IMR-90 (cell line): ENCODE measurements at regions not wholly inside any gene's neighbourhood (a gene's known extent, or its start where the extent isn't known, plus 50 kb on each side); places are given as distances from the start of the nearest gene placed in this dataset.

Source experiments
- ATAC-seq: fragments of 200-7000 bp; cut with Tn5 transposase; 2 replicates; pipeline ENCODE4 v1.9.1; 2020; ENCODE audit warnings: low read depth, mild to moderate bottlenecking, moderate library complexity
- BruUV-seq: library from RNA; stranded (reverse); fragments of 400-500 nt; replicated peaks from 2 replicates; lab custom pipeline; 2021; lab: Mats Ljungman, UMichigan
- CTCF ChIA-PET: fragments of 300-600 bp; formaldehyde crosslinking; extraction: SDS; loops from one replicate; lab custom pipeline; 2021; ENCODE audit warnings: antibody characterized with exemption; lab: Yijun Ruan, JAX
- POLR2A ChIA-PET: fragments of 300-600 bp; sonication (Branson Sonifier 250); formaldehyde crosslinking; loops from one replicate; lab custom pipeline; 2022; ENCODE audit warnings: antibody characterized with exemption; ENCODE audit not compliant: unreplicated experiment; lab: Charles Lee
- DNase-seq: peaks from one replicate; pipeline ENCODE4 v3.0.0; 2013
- H2AFZ ChIP-seq: replicated peaks from 2 replicates; pipeline ENCODE3; 2013; ENCODE audit warnings: low read length, mild to moderate bottlenecking; ENCODE audit not compliant: poor library complexity
- H2AK5ac ChIP-seq: 2 replicates; pipeline ENCODE4 v1.6.1; 2013; ENCODE audit warnings: low read depth, low read length, inconsistent platforms
- H2AK9ac ChIP-seq: replicated peaks from 2 replicates; pipeline ENCODE3; 2013; ENCODE audit warnings: mild to moderate bottlenecking, low read depth, low read length, moderate library complexity; ENCODE audit not compliant: poor library complexity
- H2BK120ac ChIP-seq: 2 replicates; pipeline ENCODE4 v1.6.1; 2013; ENCODE audit warnings: low read depth, low read length, inconsistent platforms
- H2BK15ac ChIP-seq: 3 replicates; pipeline ENCODE4 v1.6.1; 2013; ENCODE audit warnings: low read depth, low read length, inconsistent platforms
- H2BK20ac ChIP-seq: 2 replicates; pipeline ENCODE4 v1.6.1; 2013; ENCODE audit warnings: low read depth, mild to moderate bottlenecking, inconsistent platforms, low read length, moderate library complexity
- H2BK5ac ChIP-seq: 2 replicates; pipeline ENCODE4 v1.6.1; 2013; ENCODE audit warnings: mild to moderate bottlenecking, low read depth, low read length, inconsistent platforms; ENCODE audit not compliant: poor library complexity, severe bottlenecking
- H3K14ac ChIP-seq: replicated peaks from 2 replicates; pipeline ENCODE4 v1.6.1; 2013; ENCODE audit warnings: low read depth, low read length, inconsistent platforms
- H3K18ac ChIP-seq: 2 replicates; pipeline ENCODE4 v1.6.1; 2013; ENCODE audit warnings: low read depth, low read length, control low read depth
- H3K23ac ChIP-seq: 2 replicates; pipeline ENCODE4 v1.6.1; 2013; ENCODE audit warnings: low read depth, low read length, inconsistent platforms
- H3K27ac ChIP-seq: 2 replicates; pipeline ENCODE4 v1.5.1; 2013; ENCODE audit warnings: mild to moderate bottlenecking, control low read depth, low read length; ENCODE audit not compliant: insufficient read depth
- H3K27me3 ChIP-seq: 2 replicates; pipeline ENCODE4 v1.6.1; 2013; ENCODE audit warnings: low read length; ENCODE audit not compliant: control insufficient read depth, insufficient read depth
- H3K36me3 ChIP-seq: 2 replicates; pipeline ENCODE4 v1.6.1; 2013; ENCODE audit warnings: low read length, mixed read lengths; ENCODE audit not compliant: control insufficient read depth, insufficient read depth
- H3K4ac ChIP-seq: 2 replicates; pipeline ENCODE4 v1.6.1; 2013; ENCODE audit warnings: low read depth, low read length, inconsistent platforms
- H3K4me1 ChIP-seq: 2 replicates; pipeline ENCODE4 v1.6.1; 2013; ENCODE audit warnings: low read length, mixed read lengths; ENCODE audit not compliant: control insufficient read depth, insufficient read depth
- H3K4me2 ChIP-seq: 2 replicates; pipeline ENCODE4 v1.6.1; 2013; ENCODE audit warnings: low read depth, mild to moderate bottlenecking, control low read depth, low read length, moderate library complexity
- H3K4me3 ChIP-seq: 2 replicates; pipeline ENCODE4 v1.5.1; 2013; ENCODE audit warnings: low read depth, mild to moderate bottlenecking, control low read depth, low read length, moderate library complexity; ENCODE audit not compliant: insufficient read depth
- H3K56ac ChIP-seq: 2 replicates; pipeline ENCODE4 v1.6.1; 2013; ENCODE audit warnings: low read length, inconsistent platforms; ENCODE audit not compliant: insufficient read depth; ENCODE audit errors: extremely low read depth
- H3K79me1 ChIP-seq, 2 experiments: 2 replicates each; pipeline ENCODE4 v1.6.1; 2013; ENCODE audit warnings: low read length in 2 of 2, inconsistent platforms in 1 of 2, low read depth in 1 of 2
- H3K9ac ChIP-seq: 2 replicates; pipeline ENCODE4 v1.6.1; 2013; ENCODE audit warnings: low read depth, low read length, control low read depth
- H3K9me1 ChIP-seq: 2 replicates; pipeline ENCODE4 v1.6.1; 2013; ENCODE audit warnings: low read length, inconsistent platforms; ENCODE audit not compliant: insufficient read depth
- H3K9me3 ChIP-seq: 2 replicates; pipeline ENCODE4 v1.6.1; 2013; ENCODE audit warnings: low read length; ENCODE audit not compliant: control insufficient read depth, insufficient read depth
- H4K20me1 ChIP-seq: 2 replicates; pipeline ENCODE4 v1.6.1; 2013; ENCODE audit warnings: low read length, inconsistent platforms; ENCODE audit not compliant: insufficient read depth
- H4K5ac ChIP-seq: 2 replicates; pipeline ENCODE4 v1.6.1; 2013; ENCODE audit warnings: mild to moderate bottlenecking, low read depth, low read length, control low read depth
- H4K8ac ChIP-seq, 2 experiments: 2 replicates each; pipeline ENCODE4 v1.6.1; 2013; ENCODE audit warnings: low read depth in 2 of 2, low read length in 2 of 2, control low read depth in 1 of 2, inconsistent platforms in 1 of 2
- H4K91ac ChIP-seq: 2 replicates; pipeline ENCODE4 v1.6.1; 2013; ENCODE audit warnings: low read depth, low read length, inconsistent platforms; ENCODE audit not compliant: insufficient read depth
- BHLHE40 ChIP-seq: fragments of 150-350 bp; IDR thresholded peaks from 2 replicates; pipeline ENCODE4 v1.6.1; 2016; ENCODE audit warnings: mild to moderate bottlenecking, low read depth, low read length
- CEBPB ChIP-seq: IDR thresholded peaks from 2 replicates; pipeline ENCODE4 v1.6.1; 2012; ENCODE audit warnings: low read depth, low read length, improper control_type of control experiment
- CHD1 ChIP-seq: IDR thresholded peaks from 2 replicates; pipeline ENCODE4 v1.6.1; 2012; ENCODE audit warnings: low read depth, low read length, improper control_type of control experiment
- ELK1 ChIP-seq: fragments of 150-350 bp; IDR thresholded peaks from 2 replicates; pipeline ENCODE4 v1.6.1; 2016; ENCODE audit warnings: low read depth, mild to moderate bottlenecking, low read length, moderate library complexity, borderline replicate concordance
- MAFK ChIP-seq: IDR thresholded peaks from 2 replicates; pipeline ENCODE4 v1.6.1; 2012; ENCODE audit warnings: low read depth, low read length, improper control_type of control experiment
- MAZ ChIP-seq: IDR thresholded peaks from 2 replicates; pipeline ENCODE4 v1.6.1; 2012; ENCODE audit warnings: low read depth, mild to moderate bottlenecking, low read length, improper control_type of control experiment, moderate library complexity, borderline replicate concordance
- MXI1 ChIP-seq: IDR thresholded peaks from 2 replicates; pipeline ENCODE4 v1.6.1; 2012; ENCODE audit warnings: low read depth, mild to moderate bottlenecking, low read length, moderate library complexity, borderline replicate concordance
- NFE2L2 ChIP-seq: fragments of 150-350 bp; IDR thresholded peaks from 2 replicates; pipeline ENCODE4 v1.6.1; 2016; ENCODE audit warnings: low read depth, mild to moderate bottlenecking, low read length
- POLR2A ChIP-seq: IDR thresholded peaks from 2 replicates; pipeline ENCODE4 v1.6.1; 2012; ENCODE audit warnings: mild to moderate bottlenecking, low read depth, low read length
- RCOR1 ChIP-seq: IDR thresholded peaks from 2 replicates; pipeline ENCODE4 v1.6.1; 2012; ENCODE audit warnings: mild to moderate bottlenecking, low read length, improper control_type of control experiment; ENCODE audit not compliant: insufficient replicate concordance
- RFX5 ChIP-seq: IDR thresholded peaks from 2 replicates; pipeline ENCODE4 v1.8.0; 2012; ENCODE audit warnings: low read depth, mild to moderate bottlenecking, low read length, moderate library complexity
- SMC3 ChIP-seq: fragments of 150-350 bp; IDR thresholded peaks from 2 replicates; pipeline ENCODE4 v1.6.1; 2016; ENCODE audit warnings: low read depth, mild to moderate bottlenecking, antibody characterized with exemption, low read length, moderate library complexity
- USF2 ChIP-seq: fragments of 150-350 bp; IDR thresholded peaks from 2 replicates; pipeline ENCODE4 v1.6.1; 2017; ENCODE audit warnings: mild to moderate bottlenecking, antibody characterized with exemption, low read length, low read depth
- WGBS, 2 experiments: methylation state at CpG; one replicate each; pipeline versions ENCODE4 v1.1.5 to v1.1.7; 2013; ENCODE audit warnings: missing lambda C conversion rate in 2 of 2; ENCODE audit not compliant: insufficient read length in 1 of 2; ENCODE audit errors: extremely low coverage in 2 of 2; 5-methylcytosine and 5-hydroxymethylcytosine counted together
- dilution Hi-C: fragments of 300-500 bp; cut with HindIII; formaldehyde crosslinking; loops from one replicate; pipeline ENCODE4 v1.14.3; 2018; ENCODE audit warnings: low sequenced_read_pairs; ENCODE audit not compliant: unreplicated experiment
- in situ Hi-C: fragments of 300-500 bp; cut with MboI; formaldehyde crosslinking; loops from 3 replicates; pipeline ENCODE4 v1.14.3; 2019; ENCODE audit warnings: low sequenced_read_pairs, inconsistent platforms, mixed read lengths
- intact Hi-C: fragments of 100-400 bp; cut with micrococcal nuclease; formaldehyde crosslinking; loops from 2 replicates; pipeline ENCODE4 v1.10.0; 2022
- TF ChIP-seq, protein P1 (sequence below): conservative IDR thresholded peaks from 2 replicates; pipeline ENCODE4 v1.5.1; 2012; ENCODE audit warnings: mild to moderate bottlenecking, low read depth, low read length, improper control_type of control experiment

DNA sequence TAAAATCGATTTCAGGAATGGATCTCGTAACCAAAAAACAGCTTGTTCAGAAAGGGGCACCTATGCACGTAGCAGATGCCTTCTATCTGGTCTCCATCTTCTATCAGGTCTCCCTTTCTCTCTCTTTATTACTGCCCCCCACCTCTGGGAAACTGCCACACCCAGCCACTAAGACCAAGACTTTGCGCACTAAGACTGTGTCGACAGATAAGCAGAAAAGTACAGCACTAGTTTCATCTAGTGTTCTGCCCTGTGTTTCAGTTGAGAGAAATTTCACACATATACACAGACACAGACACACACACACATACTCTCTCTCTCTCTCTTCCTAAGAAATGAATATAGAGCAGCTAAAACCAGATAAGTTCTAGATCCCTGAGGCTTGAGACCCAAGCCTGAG lies 210.1 kb upstream of the MAP3K1 start:
- no peak overlapping the region for H3K4ac ChIP-seq
- H2BK5ac ChIP-seq = no peak overlapping the region
- H2AK9ac ChIP-seq = no peak overlapping the region
- H3K9ac ChIP-seq = no peak overlapping the region
- no peak overlapping the region; the same call in 1 of the 2 replicates for H3K18ac ChIP-seq
- WGBS, 2 experiments = 95% methylated on average over 4 of the region's 5 CpGs; no CpG with 5 or more reads in 1 of the 2 experiments
- no peak for DNase-seq
- no peak overlapping the region for H2AFZ ChIP-seq
- peaks cover 4% of the 10 kb centered on the region; the same call in 1 of the 2 replicates for H3K27me3 ChIP-seq
- H3K27ac ChIP-seq = no peak overlapping the region
- H3K4me3 ChIP-seq = no peak overlapping the region
- no peak overlapping the region for H3K4me2 ChIP-seq
- ATAC-seq = no peak
- no peak overlapping the region for H3K14ac ChIP-seq
- TF ChIP-seq POLR2A (no peak), MXI1 (no peak), SMC3 (no peak), RCOR1 (no peak), MAZ (no peak), MAFK (no peak), NFE2L2 (no peak), RFX5 (no peak), USF2 (no peak), BHLHE40 (no peak), CHD1 (no peak), CEBPB (no peak), ELK1 (no peak)
- TF ChIP-seq, protein P1, sequence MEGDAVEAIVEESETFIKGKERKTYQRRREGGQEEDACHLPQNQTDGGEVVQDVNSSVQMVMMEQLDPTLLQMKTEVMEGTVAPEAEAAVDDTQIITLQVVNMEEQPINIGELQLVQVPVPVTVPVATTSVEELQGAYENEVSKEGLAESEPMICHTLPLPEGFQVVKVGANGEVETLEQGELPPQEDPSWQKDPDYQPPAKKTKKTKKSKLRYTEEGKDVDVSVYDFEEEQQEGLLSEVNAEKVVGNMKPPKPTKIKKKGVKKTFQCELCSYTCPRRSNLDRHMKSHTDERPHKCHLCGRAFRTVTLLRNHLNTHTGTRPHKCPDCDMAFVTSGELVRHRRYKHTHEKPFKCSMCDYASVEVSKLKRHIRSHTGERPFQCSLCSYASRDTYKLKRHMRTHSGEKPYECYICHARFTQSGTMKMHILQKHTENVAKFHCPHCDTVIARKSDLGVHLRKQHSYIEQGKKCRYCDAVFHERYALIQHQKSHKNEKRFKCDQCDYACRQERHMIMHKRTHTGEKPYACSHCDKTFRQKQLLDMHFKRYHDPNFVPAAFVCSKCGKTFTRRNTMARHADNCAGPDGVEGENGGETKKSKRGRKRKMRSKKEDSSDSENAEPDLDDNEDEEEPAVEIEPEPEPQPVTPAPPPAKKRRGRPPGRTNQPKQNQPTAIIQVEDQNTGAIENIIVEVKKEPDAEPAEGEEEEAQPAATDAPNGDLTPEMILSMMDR = no peak
- H3K4me1 ChIP-seq = peaks cover 15% of the 10 kb centered on the region
- H2BK20ac ChIP-seq = no peak overlapping the region
- no peaks in the 10 kb centered on the region for H3K79me1 ChIP-seq
- peak overlapping the region; percentile 60; the same call in 2 of the 3 replicates for H2BK15ac ChIP-seq
- H4K5ac ChIP-seq = no peak overlapping the region
- no peaks in the 10 kb centered on the region for H3K36me3 ChIP-seq
- dilution Hi-C loops = no loop called here
- no peak overlapping the region for H3K23ac ChIP-seq
- H2BK120ac ChIP-seq = no peak overlapping the region
- H3K9me3 ChIP-seq = no peaks in the 10 kb centered on the region
- in situ Hi-C loops = no loop called here
- H3K56ac ChIP-seq = no peak overlapping the region
- peak overlapping the region; percentile 50; the same call in 1 of the 2 replicates for H2AK5ac ChIP-seq
- no peaks in the 10 kb centered on the region for H4K20me1 ChIP-seq
- CTCF ChIA-PET = no interaction called here
- POLR2A ChIA-PET = no interaction called here
- peaks cover 15% of the 10 kb centered on the region for H3K9me1 ChIP-seq
- no peak overlapping the region for H4K8ac ChIP-seq
- BruUV-seq = no TSS peak
- intact Hi-C loops = loop anchor here (5.0 kb wide), 1 partner anchor 98 kb away; no protein-coding TSS in a partner anchor
- no peak overlapping the region for H4K91ac ChIP-seq
